Muscle of back (tissue), 3 donors: ENCODE measurements at regions not wholly inside any gene's neighbourhood (a gene's known extent, or its start where the extent isn't known, plus 50 kb on each side); places are given as distances from the start of the nearest gene placed in this dataset.
"Not testable (repeated sequence)": the region's sequence is repeated elsewhere in the genome, so short reads cannot be mapped to it uniquely, and the experiment has no call there.

Experiments used
- DNase-seq, 3 donors: peaks; one replicate each; pipeline versions ENCODE4 v3.0.0 to v3.0.0-alpha.2; 2013

DNA sequence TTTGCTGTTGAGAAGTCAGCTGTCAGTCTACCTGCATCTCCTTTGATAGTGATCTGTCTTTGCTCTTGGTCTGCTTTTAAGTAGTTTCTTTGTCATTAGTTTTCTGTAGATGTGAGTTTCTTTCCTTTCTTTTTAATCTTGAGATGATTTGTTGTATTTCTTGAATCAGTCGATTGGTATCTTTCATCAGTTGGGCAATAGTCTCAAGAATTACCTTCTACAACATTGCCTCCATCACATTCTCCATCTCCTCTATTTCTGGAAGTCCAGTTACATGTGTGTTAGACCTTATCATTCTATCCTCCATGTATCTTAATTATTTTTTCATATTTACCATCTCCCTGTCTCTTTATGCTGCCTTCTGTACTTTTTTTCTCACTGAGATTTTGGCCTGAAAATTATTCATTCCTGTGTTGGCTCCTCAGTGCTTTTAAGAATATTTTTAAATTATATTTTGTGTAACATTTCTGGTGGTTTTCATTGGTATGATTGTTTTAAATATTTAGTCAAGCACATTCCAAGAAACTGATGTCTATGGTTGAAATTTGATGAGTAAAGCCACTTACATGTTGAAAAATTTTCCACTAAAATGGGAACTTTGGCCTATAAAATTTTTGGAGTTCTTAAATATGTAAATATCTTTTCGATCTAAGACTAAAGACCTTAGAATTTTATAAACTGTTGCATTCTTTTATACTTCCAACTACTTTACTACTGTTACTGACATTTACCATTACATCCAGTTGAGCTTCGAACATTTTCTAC is 239.5 kb upstream of the MGAT5 start:
- no peak for DNase-seq

DNA sequence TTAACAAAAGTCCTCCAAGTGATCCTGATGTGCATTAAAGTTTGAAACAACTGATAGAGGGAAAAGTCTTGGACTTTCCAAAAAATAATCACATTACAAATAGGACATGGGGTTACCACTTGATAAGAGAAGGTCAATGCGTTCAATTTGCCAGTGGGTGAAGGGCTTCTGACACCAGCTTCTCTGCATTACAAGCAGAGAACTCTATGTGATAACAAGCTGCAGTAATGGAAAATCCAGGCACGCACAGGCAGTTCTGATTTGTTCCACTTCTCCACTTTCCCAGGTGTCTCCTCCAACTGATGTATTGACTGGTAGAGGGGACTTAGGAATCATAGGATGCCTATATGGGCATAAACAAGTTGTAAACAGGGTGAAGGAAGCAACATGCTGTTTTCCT is 234.0 kb upstream of the MGAT5 start:
- DNase-seq, result no peak

DNA sequence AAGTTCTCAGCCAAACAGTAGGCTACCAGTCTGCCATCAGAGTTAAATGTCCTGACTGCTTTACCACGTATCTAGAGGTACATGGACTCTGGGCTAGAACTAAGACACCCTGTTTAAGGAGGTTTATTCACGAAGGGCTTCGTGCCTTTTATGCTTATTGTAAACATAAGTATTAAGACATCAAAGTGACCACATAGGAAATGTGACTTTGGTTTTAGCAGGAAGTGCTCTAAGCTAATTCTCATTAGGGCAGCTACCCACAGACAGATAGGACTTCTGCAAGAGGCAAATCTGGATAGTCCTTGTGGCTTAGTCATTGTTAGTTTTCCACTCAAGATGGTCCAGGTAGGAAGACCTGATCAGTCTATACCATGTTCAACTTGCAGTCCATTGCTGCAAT is 233.3 kb upstream of the MGAT5 start:
- no peak for DNase-seq

DNA sequence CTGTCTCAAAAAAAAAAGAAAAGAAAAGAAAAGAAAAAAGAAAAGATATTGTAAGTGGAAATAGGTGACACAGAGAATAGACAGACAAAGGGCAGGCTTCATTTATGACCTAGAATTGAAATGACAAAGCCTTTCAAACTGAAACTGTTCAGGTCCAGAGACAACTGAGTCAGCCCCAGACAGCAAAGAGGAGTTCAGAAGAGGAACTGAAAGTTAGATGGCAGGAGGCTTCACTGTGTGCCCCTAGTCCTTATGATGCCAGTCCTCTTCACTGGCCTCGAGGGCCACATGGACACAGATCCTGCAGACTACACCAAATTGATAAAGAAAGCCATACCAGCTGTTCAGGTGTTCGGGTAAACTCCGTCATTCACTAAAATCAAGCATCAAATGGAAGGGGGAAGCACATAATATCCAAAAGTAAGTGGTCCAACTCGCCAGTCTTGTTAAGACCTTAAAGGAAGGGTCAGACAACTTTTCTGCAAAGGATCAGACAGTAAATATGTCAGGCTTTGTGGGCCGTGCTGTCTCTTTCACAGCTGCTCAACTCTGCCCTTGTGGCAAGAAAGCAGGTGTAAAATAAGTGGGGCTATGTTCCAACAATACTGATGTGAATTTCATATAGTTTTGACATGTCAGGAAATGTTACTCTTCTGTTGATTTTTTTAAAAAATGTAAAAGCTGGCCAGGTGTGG is 231.9 kb upstream of the MGAT5 start:
- no peak for DNase-seq

- DNase-seq, result no peak
These were observed 230.0 kb upstream of the MGAT5 start for GRCh38 chr2:134023854-134024253.

- DNase-seq, result peak in 1 of 3 donors; percentile 6
These were observed 225.9 kb upstream of the MGAT5 start for GRCh38 chr2:134027980-134028379.

DNA sequence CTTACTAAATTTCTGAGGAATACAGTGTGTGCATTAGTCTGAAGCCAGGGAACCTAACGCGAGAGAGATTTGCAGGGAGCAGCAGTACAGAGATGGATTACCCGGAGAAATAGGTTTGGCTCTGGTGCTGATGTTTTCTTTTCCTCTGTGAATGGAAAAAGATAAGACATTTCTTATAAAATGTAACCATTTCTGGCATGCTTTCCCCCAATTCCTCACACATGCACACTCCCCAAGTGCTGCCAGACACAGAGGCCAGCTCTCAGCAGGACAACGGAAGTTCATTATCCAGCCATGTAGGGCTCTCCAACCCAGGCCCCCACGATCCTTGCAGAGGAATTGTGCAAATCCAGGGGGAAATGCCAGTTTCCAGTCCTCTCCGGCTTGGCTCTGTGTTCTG is 224.5 kb upstream of the MGAT5 start:
- DNase-seq, result peak in 2 of 3 donors; percentile 31 to 47

GRCh38 chr2:134031539-134031938 is 222.3 kb upstream of the MGAT5 start:
- DNase-seq, result no peak

DNA sequence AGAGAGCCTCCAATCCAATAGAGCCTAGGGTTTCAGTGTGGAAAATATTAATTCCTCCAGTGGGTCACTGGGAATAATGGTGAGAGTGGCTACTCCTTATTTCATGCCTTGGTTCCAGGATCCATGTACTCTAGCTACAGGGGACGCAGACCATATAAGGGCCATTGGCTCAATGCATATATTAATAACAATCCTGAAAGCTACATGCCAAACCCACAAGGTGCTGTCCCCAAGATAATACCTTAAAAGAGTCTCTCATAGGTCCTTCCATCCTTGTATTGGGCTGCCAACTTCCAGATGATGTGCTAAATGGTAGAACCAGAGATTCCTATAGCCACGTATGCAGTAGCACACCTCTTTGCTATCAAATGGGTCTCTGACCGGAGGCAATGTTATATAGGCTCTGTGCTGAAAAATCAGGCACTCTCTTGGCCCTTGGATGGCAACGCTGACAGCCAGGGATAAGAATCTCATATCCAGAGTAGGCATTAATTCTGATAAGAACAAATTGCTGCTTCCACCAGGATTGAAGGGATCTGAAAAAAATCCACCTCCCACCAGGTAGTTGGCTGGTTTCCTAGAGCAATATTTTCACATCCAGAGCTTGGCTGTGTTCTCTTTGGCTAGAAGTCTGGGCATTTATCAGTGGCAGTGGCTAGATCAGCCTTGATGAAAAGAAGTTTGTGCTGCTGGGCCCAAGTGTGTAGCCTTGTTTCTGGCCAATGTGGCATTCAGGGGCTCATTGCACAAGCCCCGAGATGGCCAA is 218.1 kb upstream of the MGAT5 start:
- no peak for DNase-seq

DNA sequence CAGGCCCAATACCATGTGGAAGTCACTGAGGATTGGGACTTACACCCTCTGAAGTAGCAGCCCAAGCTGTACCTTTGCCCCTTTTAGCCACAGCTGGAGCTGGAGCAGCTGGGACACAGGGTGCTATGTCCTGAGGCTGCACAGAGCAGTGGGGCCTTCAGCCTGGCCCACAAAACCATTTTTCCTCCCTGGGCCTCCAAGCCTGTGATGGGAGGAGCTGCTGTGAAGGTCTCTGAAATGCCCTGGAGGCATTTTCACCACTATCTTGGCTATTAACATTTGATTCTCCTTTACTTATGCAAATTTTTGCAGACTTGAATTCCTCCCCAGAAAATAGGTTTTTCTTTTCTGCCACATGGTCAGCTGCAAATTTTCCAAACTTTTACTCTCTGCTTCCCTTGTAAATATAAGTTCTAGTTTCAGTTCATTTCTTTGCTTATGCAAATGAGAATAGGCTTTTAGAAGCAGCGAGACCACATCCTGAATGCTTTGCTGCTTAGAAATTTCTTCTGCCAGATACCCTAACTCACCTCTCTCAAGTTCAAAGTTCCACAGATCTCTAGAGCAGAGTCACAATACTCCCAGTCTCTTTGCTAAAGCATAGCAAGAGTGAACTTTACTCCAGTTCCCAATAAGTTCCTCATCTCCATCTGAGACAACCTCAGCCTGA is 213.8 kb upstream of the MGAT5 start:
- no peak for DNase-seq

- not testable (repeated sequence) for DNase-seq
These were observed 213.2 kb upstream of the MGAT5 start for GRCh38 chr2:134040626-134041172.

- no peak for DNase-seq
These were observed 212.0 kb upstream of the MGAT5 start for GRCh38 chr2:134041877-134042276.

- not testable (repeated sequence) for DNase-seq
These were observed 210.8 kb upstream of the MGAT5 start for GRCh38 chr2:134043028-134043427.

- no peak for DNase-seq
These were observed 201.7 kb upstream of the MGAT5 start for GRCh38 chr2:134052173-134052572.

DNA sequence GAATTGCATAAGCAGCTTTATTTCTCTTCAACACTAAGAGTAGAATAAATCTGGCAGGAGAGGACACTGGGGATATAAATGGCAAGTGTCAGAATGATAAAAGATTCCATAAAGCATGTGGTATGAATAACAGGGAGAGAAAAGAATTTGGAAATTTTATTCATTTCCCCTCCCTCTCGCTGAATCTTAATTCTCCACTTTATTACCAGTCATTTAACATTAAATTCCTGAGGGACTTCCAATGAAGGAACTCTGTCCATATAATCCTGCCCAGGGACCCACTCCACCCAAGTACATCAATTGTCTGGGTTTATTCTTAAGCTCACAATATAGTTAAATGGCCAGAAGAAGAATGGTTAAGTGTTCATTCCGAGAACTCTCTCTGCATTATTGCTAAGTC is 197.7 kb upstream of the MGAT5 start:
- no peak for DNase-seq

GRCh38 chr2:134061066-134061465 is 192.8 kb upstream of the MGAT5 start:
- not testable (repeated sequence) for DNase-seq

DNA sequence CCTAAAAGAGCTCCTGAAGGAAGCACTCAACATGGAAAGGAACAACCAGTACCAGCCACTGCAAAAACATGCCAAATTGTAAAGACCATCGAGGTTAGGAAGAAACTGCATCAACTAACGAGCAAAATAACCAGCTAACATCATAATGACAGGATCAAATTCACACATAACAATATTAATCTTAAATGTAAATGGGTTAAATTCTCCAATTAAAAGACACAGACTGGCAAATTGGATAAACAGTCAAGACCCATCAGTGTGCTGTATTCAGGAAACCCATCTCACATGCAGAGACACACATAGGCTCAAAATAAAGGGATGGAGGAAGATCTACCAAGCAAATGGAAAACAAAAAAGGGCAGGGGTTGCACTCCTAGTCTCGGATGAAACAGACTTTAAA is 191.6 kb upstream of the MGAT5 start:
- DNase-seq, result not testable (repeated sequence)

DNA sequence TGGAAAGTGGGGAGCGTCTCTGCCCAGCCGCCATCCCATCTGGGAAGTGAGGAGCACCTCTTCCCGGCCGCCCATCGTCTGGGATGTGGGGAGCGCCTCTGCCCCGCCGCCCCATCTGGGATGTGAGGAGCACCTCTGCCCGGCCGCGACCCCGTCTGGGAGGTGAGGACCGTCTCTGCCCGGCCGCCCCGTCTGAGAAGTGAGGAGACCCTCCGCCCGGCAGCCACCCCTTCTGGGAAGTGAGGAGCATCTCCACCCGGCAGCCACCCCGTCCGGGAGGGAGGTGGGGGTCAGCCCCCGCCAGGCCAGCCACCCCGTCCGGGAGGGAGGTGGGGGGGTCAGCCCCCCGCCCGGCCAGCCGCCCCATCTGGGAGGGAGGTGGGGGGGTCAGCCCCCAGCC is 190.0 kb upstream of the MGAT5 start:
- DNase-seq, result not testable (repeated sequence)

DNA sequence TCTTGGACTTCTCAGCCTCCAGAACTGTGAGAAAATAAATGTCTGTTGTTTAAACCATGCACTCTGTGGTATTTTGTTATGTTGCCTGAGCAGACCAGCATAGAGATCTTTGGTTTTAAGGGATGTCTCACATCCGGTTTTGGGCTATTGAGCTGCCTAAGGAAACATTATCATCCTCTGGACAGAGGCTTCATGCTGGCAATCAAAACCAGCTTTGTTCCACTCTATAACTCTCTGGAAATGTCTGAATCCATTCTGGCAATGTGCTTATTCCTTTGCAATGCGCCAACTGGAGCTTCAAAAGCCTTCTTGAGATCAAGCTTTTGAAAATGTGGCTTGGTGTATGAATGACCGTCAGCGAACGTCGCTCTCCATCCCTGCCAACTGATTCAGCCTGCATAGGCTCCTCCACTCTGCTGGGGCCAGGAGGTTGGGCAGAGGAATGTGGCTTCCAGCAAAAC is 183.6 kb upstream of the MGAT5 start:
- DNase-seq, result no peak

GRCh38 chr2:134072341-134072740 is 181.5 kb upstream of the MGAT5 start:
- DNase-seq, result no peak

- DNase-seq, result peak in 2 of 3 donors; percentile 17 to 29
These were observed 180.8 kb upstream of the MGAT5 start for GRCh38 chr2:134073023-134073422.

DNA sequence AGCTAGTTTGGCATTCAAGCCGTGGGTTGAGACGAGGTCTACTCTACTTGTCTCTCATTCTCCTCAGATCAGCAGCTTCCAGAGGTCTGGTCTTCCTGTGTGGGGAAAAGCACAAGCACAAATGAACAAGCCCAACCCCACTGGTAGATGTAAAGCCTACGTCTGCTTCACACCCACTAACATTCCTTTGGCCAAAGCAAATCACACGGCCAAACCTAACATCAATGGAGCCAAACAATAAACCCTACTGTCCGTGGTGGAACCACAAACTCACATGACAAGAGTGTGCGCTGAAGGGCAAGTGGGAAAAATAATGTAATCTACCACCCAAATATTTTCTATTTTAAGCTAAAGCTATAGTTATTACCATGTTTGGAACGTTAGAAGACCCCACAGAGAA is 179.3 kb upstream of the MGAT5 start:
- DNase-seq, result no peak
